ENCODE measurements at regions not wholly inside any gene's neighbourhood (a gene's known extent, or its start where the extent isn't known, plus 50 kb on each side); places are given as distances from the start of the nearest gene placed in this dataset.

DNA sequence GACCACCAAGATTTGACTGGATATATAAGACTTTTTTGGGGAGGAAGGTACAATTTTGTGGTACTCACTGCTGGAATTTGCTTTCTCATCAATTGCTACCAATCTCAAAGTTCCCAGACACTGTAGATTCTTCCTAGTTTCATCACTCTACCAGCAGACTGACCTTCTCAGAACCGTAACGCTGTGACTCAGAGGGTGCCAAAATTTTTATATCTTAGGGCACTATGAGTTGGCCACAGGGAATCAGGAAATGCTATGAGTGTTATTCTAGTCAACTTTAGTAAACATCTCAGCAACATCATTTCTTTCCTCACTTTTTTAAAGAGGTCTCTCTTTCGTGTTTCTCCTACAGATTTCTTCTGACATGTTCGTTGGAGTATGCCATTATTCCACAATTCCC, 499.0 kb downstream of the TMX3 start:
- no peaks in the 10 kb centered on the region for H3K9me3 ChIP-seq (ENCODE audit: control insufficient read depth, insufficient read depth, low read depth, low read length)
- H3K4me3 ChIP-seq (ENCODE audit: low read depth in 2 of 2, low read length in 2 of 2) = no peak overlapping the region
- no peaks in the 10 kb centered on the region for H3K36me3 ChIP-seq (ENCODE audit: control insufficient read depth, insufficient read depth, low read length)
- in situ Hi-C loops (cut with HindIII; ENCODE audit: low pct_unique_long_range_greater_than_20kb, low sequenced_read_pairs) (no loop called here), intact Hi-C loops (cut with micrococcal nuclease; ENCODE audit: unreplicated experiment) (no loop called here)
- CTCF ChIA-PET = no interaction called here
- TF ChIP-seq TCF7L2 (IDR thresholded peaks at IDR 0.05; ENCODE audit: low read depth, low read length) = no peak
- TF ChIP-seq, protein P1, sequence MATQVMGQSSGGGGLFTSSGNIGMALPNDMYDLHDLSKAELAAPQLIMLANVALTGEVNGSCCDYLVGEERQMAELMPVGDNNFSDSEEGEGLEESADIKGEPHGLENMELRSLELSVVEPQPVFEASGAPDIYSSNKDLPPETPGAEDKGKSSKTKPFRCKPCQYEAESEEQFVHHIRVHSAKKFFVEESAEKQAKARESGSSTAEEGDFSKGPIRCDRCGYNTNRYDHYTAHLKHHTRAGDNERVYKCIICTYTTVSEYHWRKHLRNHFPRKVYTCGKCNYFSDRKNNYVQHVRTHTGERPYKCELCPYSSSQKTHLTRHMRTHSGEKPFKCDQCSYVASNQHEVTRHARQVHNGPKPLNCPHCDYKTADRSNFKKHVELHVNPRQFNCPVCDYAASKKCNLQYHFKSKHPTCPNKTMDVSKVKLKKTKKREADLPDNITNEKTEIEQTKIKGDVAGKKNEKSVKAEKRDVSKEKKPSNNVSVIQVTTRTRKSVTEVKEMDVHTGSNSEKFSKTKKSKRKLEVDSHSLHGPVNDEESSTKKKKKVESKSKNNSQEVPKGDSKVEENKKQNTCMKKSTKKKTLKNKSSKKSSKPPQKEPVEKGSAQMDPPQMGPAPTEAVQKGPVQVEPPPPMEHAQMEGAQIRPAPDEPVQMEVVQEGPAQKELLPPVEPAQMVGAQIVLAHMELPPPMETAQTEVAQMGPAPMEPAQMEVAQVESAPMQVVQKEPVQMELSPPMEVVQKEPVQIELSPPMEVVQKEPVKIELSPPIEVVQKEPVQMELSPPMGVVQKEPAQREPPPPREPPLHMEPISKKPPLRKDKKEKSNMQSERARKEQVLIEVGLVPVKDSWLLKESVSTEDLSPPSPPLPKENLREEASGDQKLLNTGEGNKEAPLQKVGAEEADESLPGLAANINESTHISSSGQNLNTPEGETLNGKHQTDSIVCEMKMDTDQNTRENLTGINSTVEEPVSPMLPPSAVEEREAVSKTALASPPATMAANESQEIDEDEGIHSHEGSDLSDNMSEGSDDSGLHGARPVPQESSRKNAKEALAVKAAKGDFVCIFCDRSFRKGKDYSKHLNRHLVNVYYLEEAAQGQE (IDR thresholded peaks at IDR 0.05; ENCODE audit: insufficient read depth in 1 of 2, low read depth in 2 of 2, low read length in 1 of 2) = no peak
- TF ChIP-seq, protein P2, sequence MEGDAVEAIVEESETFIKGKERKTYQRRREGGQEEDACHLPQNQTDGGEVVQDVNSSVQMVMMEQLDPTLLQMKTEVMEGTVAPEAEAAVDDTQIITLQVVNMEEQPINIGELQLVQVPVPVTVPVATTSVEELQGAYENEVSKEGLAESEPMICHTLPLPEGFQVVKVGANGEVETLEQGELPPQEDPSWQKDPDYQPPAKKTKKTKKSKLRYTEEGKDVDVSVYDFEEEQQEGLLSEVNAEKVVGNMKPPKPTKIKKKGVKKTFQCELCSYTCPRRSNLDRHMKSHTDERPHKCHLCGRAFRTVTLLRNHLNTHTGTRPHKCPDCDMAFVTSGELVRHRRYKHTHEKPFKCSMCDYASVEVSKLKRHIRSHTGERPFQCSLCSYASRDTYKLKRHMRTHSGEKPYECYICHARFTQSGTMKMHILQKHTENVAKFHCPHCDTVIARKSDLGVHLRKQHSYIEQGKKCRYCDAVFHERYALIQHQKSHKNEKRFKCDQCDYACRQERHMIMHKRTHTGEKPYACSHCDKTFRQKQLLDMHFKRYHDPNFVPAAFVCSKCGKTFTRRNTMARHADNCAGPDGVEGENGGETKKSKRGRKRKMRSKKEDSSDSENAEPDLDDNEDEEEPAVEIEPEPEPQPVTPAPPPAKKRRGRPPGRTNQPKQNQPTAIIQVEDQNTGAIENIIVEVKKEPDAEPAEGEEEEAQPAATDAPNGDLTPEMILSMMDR (IDR thresholded peaks at IDR 0.05) = no peak
- TF ChIP-seq POLR2AphosphoS5 (IDR thresholded peaks at IDR 0.05; ENCODE audit: low read depth, low read length) = no peak
- TF ChIP-seq SIN3A (IDR thresholded peaks at IDR 0.05; ENCODE audit: borderline replicate concordance, insufficient read depth, low read depth, low read length) = no peak
- H3K4me1 ChIP-seq (ENCODE audit: control insufficient read depth, insufficient read depth, low read length) = no peaks in the 10 kb centered on the region
- no peak for ATAC-seq
- no peaks in the 10 kb centered on the region for H3K27me3 ChIP-seq (ENCODE audit: control insufficient read depth, insufficient read depth, low read length)
- H3K27ac ChIP-seq (ENCODE audit: low read length) = no peak overlapping the region
- BruUV-seq (replicated peaks) = no TSS peak
- POLR2A ChIA-PET = no interaction called here
- DNase-seq (ENCODE audit: low read depth, low spot score) = peak; percentile 18

DNA sequence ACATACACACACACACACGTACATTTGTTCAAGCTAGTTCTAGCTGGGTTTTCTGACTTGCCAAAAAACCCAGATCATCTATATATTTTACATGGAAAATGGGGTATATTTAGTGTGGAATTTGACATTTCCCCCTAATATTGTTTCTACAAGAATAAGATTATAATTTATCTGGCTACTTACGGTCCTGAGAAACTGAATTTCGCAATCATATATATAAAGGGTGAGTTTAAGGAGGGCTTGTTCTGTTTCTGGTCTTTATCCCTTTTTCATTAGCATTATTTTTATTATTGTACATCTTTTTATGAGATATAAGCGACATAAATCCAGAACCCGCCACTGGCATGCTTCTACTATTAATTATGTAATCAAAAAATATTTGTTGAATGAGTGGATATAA, 528.9 kb downstream of the TMX3 start:
- no peak overlapping the region for H3K27ac ChIP-seq (ENCODE audit: low read length)
- CTCF ChIA-PET = no interaction called here
- H3K27me3 ChIP-seq (ENCODE audit: control insufficient read depth, insufficient read depth, low read length) = no peaks in the 10 kb centered on the region
- BruUV-seq (replicated peaks) = no TSS peak
- TF ChIP-seq POLR2AphosphoS5 (IDR thresholded peaks at IDR 0.05; ENCODE audit: low read depth, low read length) (no peak), SIN3A (IDR thresholded peaks at IDR 0.05; ENCODE audit: borderline replicate concordance, insufficient read depth, low read depth, low read length) (no peak), TCF7L2 (IDR thresholded peaks at IDR 0.05; ENCODE audit: low read depth, low read length) (no peak)
- TF ChIP-seq, protein P2 (IDR thresholded peaks at IDR 0.05) = no peak
- TF ChIP-seq, protein P1 (IDR thresholded peaks at IDR 0.05; ENCODE audit: insufficient read depth in 1 of 2, low read depth in 2 of 2, low read length in 1 of 2) = no peak
- POLR2A ChIA-PET = no interaction called here
- no peaks in the 10 kb centered on the region for H3K36me3 ChIP-seq (ENCODE audit: control insufficient read depth, insufficient read depth, low read length)
- ATAC-seq (no peak), DNase-seq (ENCODE audit: low read depth, low spot score) (no peak)
- in situ Hi-C loops (cut with HindIII; ENCODE audit: low pct_unique_long_range_greater_than_20kb, low sequenced_read_pairs) (no loop called here), intact Hi-C loops (cut with micrococcal nuclease; ENCODE audit: unreplicated experiment) (no loop called here)
- no peaks in the 10 kb centered on the region for H3K4me1 ChIP-seq (ENCODE audit: control insufficient read depth, insufficient read depth, low read length)
- H3K9me3 ChIP-seq (ENCODE audit: control insufficient read depth, insufficient read depth, low read depth, low read length) = no peaks in the 10 kb centered on the region
- no peak overlapping the region for H3K4me3 ChIP-seq (ENCODE audit: low read depth in 2 of 2, low read length in 2 of 2)
